SJSA1 (cell line): ENCODE measurements at regions not wholly inside any gene's neighbourhood (a gene's known extent, or its start where the extent isn't known, plus 50 kb on each side); places are given as distances from the start of the nearest gene placed in this dataset.

Experiments used
- DNase-seq, 2 experiments: peaks; one replicate each; pipeline ENCODE4 v3.0.0-alpha.2; 2015 to 2020; ENCODE audit warnings: low spot score in 2 of 2, low read depth in 1 of 2
- H3K27ac ChIP-seq: fragments of 250-450 bp; sonication (Bioruptor Pico); 2 replicates; pipeline ENCODE4 v1.5.1; 2020; ENCODE audit warnings: mild to moderate bottlenecking, moderate library complexity
- H3K27me3 ChIP-seq: fragments of 250-450 bp; sonication (Bioruptor Pico); replicated peaks from 2 replicates; pipeline ENCODE4 v1.5.1; 2020; ENCODE audit warnings: mild to moderate bottlenecking, moderate library complexity
- H3K36me3 ChIP-seq: fragments of 250-450 bp; sonication (Bioruptor Pico); 2 replicates; pipeline ENCODE4 v1.5.1; 2020; ENCODE audit warnings: mild to moderate bottlenecking
- H3K4me1 ChIP-seq: fragments of 250-450 bp; sonication (Bioruptor Pico); replicated peaks from 2 replicates; pipeline ENCODE4 v1.6.1; 2021; ENCODE audit warnings: mild to moderate bottlenecking
- H3K4me3 ChIP-seq: fragments of 250-450 bp; sonication (Bioruptor Pico); 2 replicates; pipeline ENCODE4 v1.5.1; 2020; ENCODE audit warnings: mild to moderate bottlenecking
- H3K9me3 ChIP-seq: fragments of 250-450 bp; sonication (Bioruptor Pico); replicated peaks from 2 replicates; pipeline ENCODE4 v1.5.1; 2020; ENCODE audit warnings: mild to moderate bottlenecking

- no peak overlapping the region for H3K27ac ChIP-seq
Observed at GRCh38 chr16:73159296-73159695, 111.4 kb upstream of the ZFHX3 start.

DNA sequence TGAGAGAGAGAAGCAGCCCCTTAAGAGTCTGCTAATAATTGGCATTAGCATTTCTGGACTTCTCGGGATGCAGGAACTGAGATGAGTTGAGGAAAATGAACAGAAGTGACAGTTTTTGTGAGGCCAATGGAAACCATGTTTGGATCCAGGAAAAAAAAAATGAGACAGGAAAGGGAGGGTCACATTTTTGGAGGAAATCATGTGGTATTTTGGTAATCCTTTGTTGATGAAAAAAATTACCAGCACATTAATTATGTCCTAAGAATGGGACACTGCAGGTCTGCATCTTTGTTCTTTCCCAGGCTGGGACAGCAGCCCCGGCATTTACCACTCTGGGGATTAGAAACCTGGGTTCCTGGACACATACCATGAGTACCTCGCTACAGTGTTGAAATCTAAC lies 109.9 kb upstream of the ZFHX3 start:
- H3K27me3 ChIP-seq: no peaks in the 10 kb centered on the region
- no peaks in the 10 kb centered on the region for H3K36me3 ChIP-seq
- no peak overlapping the region for H3K4me3 ChIP-seq
- no peak overlapping the region for H3K27ac ChIP-seq
- DNase-seq: no peak
- no peaks in the 10 kb centered on the region; the same call in 1 of the 2 replicates for H3K9me3 ChIP-seq
- no peaks in the 10 kb centered on the region for H3K4me1 ChIP-seq

More at GRCh38 chr16:73159296-73159695, 111.4 kb upstream of the ZFHX3 start:
- Histone ChIP-seq H3K9me3 (no peaks in the 10 kb centered on the region; the same call in 1 of the 2 replicates), H3K36me3 (no peaks in the 10 kb centered on the region), H3K4me3 (no peak overlapping the region), H3K27me3 (no peaks in the 10 kb centered on the region), H3K4me1 (no peaks in the 10 kb centered on the region)
- DNase-seq: no peak

- no peaks in the 10 kb centered on the region; the same call in 1 of the 2 replicates for H3K9me3 ChIP-seq
- DNase-seq: no peak
Observed at GRCh38 chr16:73154063-73154870, 106.3 kb upstream of the ZFHX3 start.

GRCh38 chr16:73152386-73153125 lies 104.6 kb upstream of the ZFHX3 start:
- Histone ChIP-seq H3K4me3 (no peak overlapping the region), H3K9me3 (no peaks in the 10 kb centered on the region), H3K27ac (no peak overlapping the region), H3K27me3 (no peaks in the 10 kb centered on the region; the same call in 1 of the 2 replicates), H3K36me3 (no peaks in the 10 kb centered on the region), H3K4me1 (no peaks in the 10 kb centered on the region)
- no peak for DNase-seq

More at GRCh38 chr16:73154063-73154870, 106.3 kb upstream of the ZFHX3 start:
- Histone ChIP-seq H3K4me3 (no peak overlapping the region), H3K4me1 (no peaks in the 10 kb centered on the region), H3K36me3 (no peaks in the 10 kb centered on the region), H3K27me3 (no peaks in the 10 kb centered on the region; the same call in 1 of the 2 replicates), H3K27ac (no peak overlapping the region)

- H3K36me3 ChIP-seq: no peaks in the 10 kb centered on the region
- no peaks in the 10 kb centered on the region for H3K4me1 ChIP-seq
- no peak overlapping the region for H3K4me3 ChIP-seq
- no peak overlapping the region for H3K27ac ChIP-seq
- H3K27me3 ChIP-seq: no peaks in the 10 kb centered on the region; the same call in 1 of the 2 replicates
- H3K9me3 ChIP-seq: no peaks in the 10 kb centered on the region
- no peak for DNase-seq
Observed at GRCh38 chr16:73151941-73152340, 104.0 kb upstream of the ZFHX3 start.

DNA sequence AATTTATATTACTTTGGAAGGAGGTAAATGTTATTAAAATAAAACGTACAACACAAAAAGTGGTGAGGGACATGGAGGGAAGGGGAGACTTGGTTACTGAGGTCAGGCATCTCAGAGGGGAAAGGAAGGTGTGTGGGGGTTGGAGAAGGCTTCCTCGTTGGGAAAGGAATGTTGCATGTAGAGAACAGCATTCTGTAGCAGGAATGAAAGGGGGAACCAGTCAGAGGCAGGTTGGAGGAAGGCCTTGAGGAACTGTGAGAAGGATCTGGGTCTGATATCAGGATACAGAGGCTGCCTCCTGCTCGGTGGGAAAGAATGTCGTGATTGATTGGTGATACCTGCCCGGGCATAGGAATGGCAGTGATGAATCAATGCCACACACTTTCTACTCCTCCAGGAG lies 103.3 kb upstream of the ZFHX3 start:
- H3K27me3 ChIP-seq: no peaks in the 10 kb centered on the region; the same call in 1 of the 2 replicates
- no peak overlapping the region for H3K4me3 ChIP-seq
- no peaks in the 10 kb centered on the region for H3K4me1 ChIP-seq
- DNase-seq: no peak
- H3K27ac ChIP-seq: no peak overlapping the region
- no peaks in the 10 kb centered on the region for H3K9me3 ChIP-seq
- no peaks in the 10 kb centered on the region for H3K36me3 ChIP-seq

DNA sequence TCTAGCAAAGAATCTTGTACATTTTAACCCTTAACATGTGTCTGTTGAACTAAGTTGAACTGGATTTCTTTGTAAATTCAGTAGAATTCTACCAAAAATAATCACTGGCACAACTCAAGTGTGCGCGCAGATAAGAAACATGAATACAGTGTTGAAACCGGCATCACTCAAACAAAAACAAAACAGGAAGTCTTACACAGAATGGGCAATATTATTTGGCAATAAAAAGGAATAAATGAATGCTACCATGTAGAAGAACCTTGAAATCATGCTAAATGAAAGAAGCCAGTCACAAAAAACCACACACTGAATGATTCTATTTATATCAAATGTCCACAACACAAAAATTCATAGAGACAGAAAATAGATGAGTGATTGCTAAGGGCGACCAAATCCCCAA lies 102.9 kb upstream of the ZFHX3 start:
- Histone ChIP-seq H3K27ac (no peak overlapping the region), H3K4me1 (no peaks in the 10 kb centered on the region), H3K4me3 (no peak overlapping the region), H3K9me3 (no peaks in the 10 kb centered on the region), H3K36me3 (no peaks in the 10 kb centered on the region), H3K27me3 (no peaks in the 10 kb centered on the region; the same call in 1 of the 2 replicates)
- no peak for DNase-seq

DNA sequence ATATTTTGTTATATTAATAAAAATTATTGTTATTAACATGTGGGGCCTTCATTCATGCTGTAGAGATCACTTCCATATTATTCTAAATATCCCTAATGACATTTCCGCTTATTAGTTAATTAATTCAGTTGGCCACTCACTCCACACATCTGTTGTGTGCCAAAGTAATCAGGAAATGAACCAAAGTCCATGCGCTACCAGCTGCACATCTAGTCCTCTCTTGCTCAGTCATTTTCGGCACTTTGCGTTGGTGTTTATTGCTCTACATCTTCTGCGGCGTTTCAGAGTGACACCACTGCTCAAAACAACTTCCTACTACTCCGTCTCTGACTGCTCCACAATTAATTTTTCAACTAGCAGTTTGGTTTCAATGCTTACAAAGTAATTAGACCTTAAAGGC lies 101.4 kb upstream of the ZFHX3 start:
- Histone ChIP-seq H3K36me3 (no peaks in the 10 kb centered on the region), H3K4me3 (no peak overlapping the region), H3K9me3 (no peaks in the 10 kb centered on the region), H3K4me1 (no peaks in the 10 kb centered on the region), H3K27me3 (no peaks in the 10 kb centered on the region; the same call in 1 of the 2 replicates), H3K27ac (no peak overlapping the region)
- DNase-seq: no peak

- no peak overlapping the region for H3K27ac ChIP-seq
- no peak overlapping the region for H3K4me3 ChIP-seq
- no peaks in the 10 kb centered on the region; the same call in 1 of the 2 replicates for H3K27me3 ChIP-seq
- no peaks in the 10 kb centered on the region for H3K9me3 ChIP-seq
- peaks cover 4% of the 10 kb centered on the region; the same call in 1 of the 2 replicates for H3K4me1 ChIP-seq
- H3K36me3 ChIP-seq: no peaks in the 10 kb centered on the region
- no peak for DNase-seq
Observed at GRCh38 chr16:73147958-73148357, 100.0 kb upstream of the ZFHX3 start.

- no peaks in the 10 kb centered on the region for H3K27me3 ChIP-seq
- no peak overlapping the region for H3K4me3 ChIP-seq
- no peaks in the 10 kb centered on the region for H3K36me3 ChIP-seq
- DNase-seq: no peak
- peaks cover 4% of the 10 kb centered on the region; the same call in 1 of the 2 replicates for H3K4me1 ChIP-seq
- no peak overlapping the region for H3K27ac ChIP-seq
- H3K9me3 ChIP-seq: no peaks in the 10 kb centered on the region
Observed at GRCh38 chr16:73145166-73145880, 97.4 kb upstream of the ZFHX3 start.

- DNase-seq: peak in 1 of 2 experiments; percentile 14
- Histone ChIP-seq H3K27me3 (no peaks in the 10 kb centered on the region), H3K27ac (no peak overlapping the region), H3K9me3 (no peaks in the 10 kb centered on the region), H3K4me1 (peaks cover 4% of the 10 kb centered on the region; the same call in 1 of the 2 replicates), H3K36me3 (no peaks in the 10 kb centered on the region), H3K4me3 (peak overlapping the region; percentile 28)
Observed at GRCh38 chr16:73143576-73144422, 95.9 kb upstream of the ZFHX3 start.

DNA sequence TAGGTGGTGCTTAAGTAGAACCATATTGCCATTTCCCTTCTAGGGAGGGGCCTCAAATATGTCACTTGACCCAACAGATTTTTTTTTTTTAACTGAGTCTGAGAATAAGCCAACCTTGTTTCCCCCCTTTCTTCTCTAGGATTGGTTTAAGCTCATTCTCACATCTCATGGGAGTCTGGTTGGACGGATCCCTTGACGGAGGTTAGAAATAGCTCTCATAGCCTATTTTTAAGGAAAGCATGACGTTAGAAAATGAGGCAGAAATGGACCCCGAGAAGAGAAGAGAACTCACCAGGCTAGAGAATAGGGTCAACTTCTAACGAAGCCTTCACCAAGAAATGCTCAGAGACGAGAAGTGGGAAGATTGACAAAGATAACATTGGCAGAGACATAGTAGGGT lies 95.1 kb upstream of the ZFHX3 start:
- DNase-seq: no peak
- Histone ChIP-seq H3K4me3 (no peak overlapping the region), H3K27ac (no peak overlapping the region)

More for the DNA sequence above, 95.1 kb upstream of the ZFHX3 start:
- no peaks in the 10 kb centered on the region for H3K9me3 ChIP-seq
- peaks cover 4% of the 10 kb centered on the region; the same call in 1 of the 2 replicates for H3K4me1 ChIP-seq
- no peaks in the 10 kb centered on the region for H3K27me3 ChIP-seq
- no peaks in the 10 kb centered on the region for H3K36me3 ChIP-seq
